IMR-90 (cell line): ENCODE measurements at regions not wholly inside any gene's neighbourhood (a gene's known extent, or its start where the extent isn't known, plus 50 kb on each side); places are given as distances from the start of the nearest gene placed in this dataset.

Experiments used
- ATAC-seq: fragments of 200-7000 bp; cut with Tn5 transposase; 2 replicates; pipeline ENCODE4 v1.9.1; 2020; ENCODE audit warnings: low read depth, mild to moderate bottlenecking, moderate library complexity
- BruUV-seq: library from RNA; stranded (reverse); fragments of 400-500 nt; replicated peaks from 2 replicates; lab custom pipeline; 2021; lab: Mats Ljungman, UMichigan
- CTCF ChIA-PET: fragments of 300-600 bp; formaldehyde crosslinking; extraction: SDS; loops from one replicate; lab custom pipeline; 2021; ENCODE audit warnings: antibody characterized with exemption; lab: Yijun Ruan, JAX
- POLR2A ChIA-PET: fragments of 300-600 bp; sonication (Branson Sonifier 250); formaldehyde crosslinking; loops from one replicate; lab custom pipeline; 2022; ENCODE audit warnings: antibody characterized with exemption; ENCODE audit not compliant: unreplicated experiment; lab: Charles Lee
- DNase-seq: peaks from one replicate; pipeline ENCODE4 v3.0.0; 2013
- H2AFZ ChIP-seq: replicated peaks from 2 replicates; pipeline ENCODE3; 2013; ENCODE audit warnings: low read length, mild to moderate bottlenecking; ENCODE audit not compliant: poor library complexity
- H2AK5ac ChIP-seq: 2 replicates; pipeline ENCODE4 v1.6.1; 2013; ENCODE audit warnings: low read depth, low read length, inconsistent platforms
- H2AK9ac ChIP-seq: replicated peaks from 2 replicates; pipeline ENCODE3; 2013; ENCODE audit warnings: mild to moderate bottlenecking, low read depth, low read length, moderate library complexity; ENCODE audit not compliant: poor library complexity
- H2BK120ac ChIP-seq: 2 replicates; pipeline ENCODE4 v1.6.1; 2013; ENCODE audit warnings: low read depth, low read length, inconsistent platforms
- H2BK15ac ChIP-seq: 3 replicates; pipeline ENCODE4 v1.6.1; 2013; ENCODE audit warnings: low read depth, low read length, inconsistent platforms
- H2BK20ac ChIP-seq: 2 replicates; pipeline ENCODE4 v1.6.1; 2013; ENCODE audit warnings: low read depth, mild to moderate bottlenecking, inconsistent platforms, low read length, moderate library complexity
- H2BK5ac ChIP-seq: 2 replicates; pipeline ENCODE4 v1.6.1; 2013; ENCODE audit warnings: mild to moderate bottlenecking, low read depth, low read length, inconsistent platforms; ENCODE audit not compliant: poor library complexity, severe bottlenecking
- H3K14ac ChIP-seq: replicated peaks from 2 replicates; pipeline ENCODE4 v1.6.1; 2013; ENCODE audit warnings: low read depth, low read length, inconsistent platforms
- H3K18ac ChIP-seq: 2 replicates; pipeline ENCODE4 v1.6.1; 2013; ENCODE audit warnings: low read depth, low read length, control low read depth
- H3K23ac ChIP-seq: 2 replicates; pipeline ENCODE4 v1.6.1; 2013; ENCODE audit warnings: low read depth, low read length, inconsistent platforms
- H3K27ac ChIP-seq: 2 replicates; pipeline ENCODE4 v1.5.1; 2013; ENCODE audit warnings: mild to moderate bottlenecking, control low read depth, low read length; ENCODE audit not compliant: insufficient read depth
- H3K27me3 ChIP-seq: 2 replicates; pipeline ENCODE4 v1.6.1; 2013; ENCODE audit warnings: low read length; ENCODE audit not compliant: control insufficient read depth, insufficient read depth
- H3K36me3 ChIP-seq: 2 replicates; pipeline ENCODE4 v1.6.1; 2013; ENCODE audit warnings: low read length, mixed read lengths; ENCODE audit not compliant: control insufficient read depth, insufficient read depth
- H3K4ac ChIP-seq: 2 replicates; pipeline ENCODE4 v1.6.1; 2013; ENCODE audit warnings: low read depth, low read length, inconsistent platforms
- H3K4me1 ChIP-seq: 2 replicates; pipeline ENCODE4 v1.6.1; 2013; ENCODE audit warnings: low read length, mixed read lengths; ENCODE audit not compliant: control insufficient read depth, insufficient read depth
- H3K4me2 ChIP-seq: 2 replicates; pipeline ENCODE4 v1.6.1; 2013; ENCODE audit warnings: low read depth, mild to moderate bottlenecking, control low read depth, low read length, moderate library complexity
- H3K4me3 ChIP-seq: 2 replicates; pipeline ENCODE4 v1.5.1; 2013; ENCODE audit warnings: low read depth, mild to moderate bottlenecking, control low read depth, low read length, moderate library complexity; ENCODE audit not compliant: insufficient read depth
- H3K56ac ChIP-seq: 2 replicates; pipeline ENCODE4 v1.6.1; 2013; ENCODE audit warnings: low read length, inconsistent platforms; ENCODE audit not compliant: insufficient read depth; ENCODE audit errors: extremely low read depth
- H3K79me1 ChIP-seq, 2 experiments: 2 replicates each; pipeline ENCODE4 v1.6.1; 2013; ENCODE audit warnings: low read length in 2 of 2, inconsistent platforms in 1 of 2, low read depth in 1 of 2
- H3K9ac ChIP-seq: 2 replicates; pipeline ENCODE4 v1.6.1; 2013; ENCODE audit warnings: low read depth, low read length, control low read depth
- H3K9me1 ChIP-seq: 2 replicates; pipeline ENCODE4 v1.6.1; 2013; ENCODE audit warnings: low read length, inconsistent platforms; ENCODE audit not compliant: insufficient read depth
- H3K9me3 ChIP-seq: 2 replicates; pipeline ENCODE4 v1.6.1; 2013; ENCODE audit warnings: low read length; ENCODE audit not compliant: control insufficient read depth, insufficient read depth
- H4K20me1 ChIP-seq: 2 replicates; pipeline ENCODE4 v1.6.1; 2013; ENCODE audit warnings: low read length, inconsistent platforms; ENCODE audit not compliant: insufficient read depth
- H4K5ac ChIP-seq: 2 replicates; pipeline ENCODE4 v1.6.1; 2013; ENCODE audit warnings: mild to moderate bottlenecking, low read depth, low read length, control low read depth
- H4K8ac ChIP-seq, 2 experiments: 2 replicates each; pipeline ENCODE4 v1.6.1; 2013; ENCODE audit warnings: low read depth in 2 of 2, low read length in 2 of 2, control low read depth in 1 of 2, inconsistent platforms in 1 of 2
- H4K91ac ChIP-seq: 2 replicates; pipeline ENCODE4 v1.6.1; 2013; ENCODE audit warnings: low read depth, low read length, inconsistent platforms; ENCODE audit not compliant: insufficient read depth
- BHLHE40 ChIP-seq: fragments of 150-350 bp; IDR thresholded peaks from 2 replicates; pipeline ENCODE4 v1.6.1; 2016; ENCODE audit warnings: mild to moderate bottlenecking, low read depth, low read length
- CEBPB ChIP-seq: IDR thresholded peaks from 2 replicates; pipeline ENCODE4 v1.6.1; 2012; ENCODE audit warnings: low read depth, low read length, improper control_type of control experiment
- CHD1 ChIP-seq: IDR thresholded peaks from 2 replicates; pipeline ENCODE4 v1.6.1; 2012; ENCODE audit warnings: low read depth, low read length, improper control_type of control experiment
- ELK1 ChIP-seq: fragments of 150-350 bp; IDR thresholded peaks from 2 replicates; pipeline ENCODE4 v1.6.1; 2016; ENCODE audit warnings: low read depth, mild to moderate bottlenecking, low read length, moderate library complexity, borderline replicate concordance
- FOS ChIP-seq: fragments of 150-350 bp; IDR thresholded peaks from 2 replicates; pipeline ENCODE4 v1.6.1; 2016; ENCODE audit warnings: low read depth, low read length
- MAFK ChIP-seq: IDR thresholded peaks from 2 replicates; pipeline ENCODE4 v1.6.1; 2012; ENCODE audit warnings: low read depth, low read length, improper control_type of control experiment
- MAZ ChIP-seq: IDR thresholded peaks from 2 replicates; pipeline ENCODE4 v1.6.1; 2012; ENCODE audit warnings: low read depth, mild to moderate bottlenecking, low read length, improper control_type of control experiment, moderate library complexity, borderline replicate concordance
- MXI1 ChIP-seq: IDR thresholded peaks from 2 replicates; pipeline ENCODE4 v1.6.1; 2012; ENCODE audit warnings: low read depth, mild to moderate bottlenecking, low read length, moderate library complexity, borderline replicate concordance
- NFE2L2 ChIP-seq: fragments of 150-350 bp; IDR thresholded peaks from 2 replicates; pipeline ENCODE4 v1.6.1; 2016; ENCODE audit warnings: low read depth, mild to moderate bottlenecking, low read length
- RAD21 ChIP-seq: IDR thresholded peaks from 2 replicates; pipeline ENCODE4 v1.6.1; 2012; ENCODE audit warnings: low read length, improper control_type of control experiment
- RCOR1 ChIP-seq: IDR thresholded peaks from 2 replicates; pipeline ENCODE4 v1.6.1; 2012; ENCODE audit warnings: mild to moderate bottlenecking, low read length, improper control_type of control experiment; ENCODE audit not compliant: insufficient replicate concordance
- RFX5 ChIP-seq: IDR thresholded peaks from 2 replicates; pipeline ENCODE4 v1.8.0; 2012; ENCODE audit warnings: low read depth, mild to moderate bottlenecking, low read length, moderate library complexity
- SMC3 ChIP-seq: fragments of 150-350 bp; IDR thresholded peaks from 2 replicates; pipeline ENCODE4 v1.6.1; 2016; ENCODE audit warnings: low read depth, mild to moderate bottlenecking, antibody characterized with exemption, low read length, moderate library complexity
- WGBS, 2 experiments: methylation state at CpG; one replicate each; pipeline versions ENCODE4 v1.1.5 to v1.1.7; 2013; ENCODE audit warnings: missing lambda C conversion rate in 2 of 2; ENCODE audit not compliant: insufficient read length in 1 of 2; ENCODE audit errors: extremely low coverage in 2 of 2; 5-methylcytosine and 5-hydroxymethylcytosine counted together
- dilution Hi-C: fragments of 300-500 bp; cut with HindIII; formaldehyde crosslinking; loops from one replicate; pipeline ENCODE4 v1.14.3; 2018; ENCODE audit warnings: low sequenced_read_pairs; ENCODE audit not compliant: unreplicated experiment
- in situ Hi-C: fragments of 300-500 bp; cut with MboI; formaldehyde crosslinking; loops from 3 replicates; pipeline ENCODE4 v1.14.3; 2019; ENCODE audit warnings: low sequenced_read_pairs, inconsistent platforms, mixed read lengths
- intact Hi-C: fragments of 100-400 bp; cut with micrococcal nuclease; formaldehyde crosslinking; loops from 2 replicates; pipeline ENCODE4 v1.10.0; 2022
- TF ChIP-seq, protein P1 (sequence below): fragments of 150-350 bp; IDR thresholded peaks from 2 replicates; pipeline ENCODE4 v1.6.1; 2017; ENCODE audit warnings: mild to moderate bottlenecking, antibody characterized with exemption, low read length, low read depth
- TF ChIP-seq, protein P2 (sequence below): conservative IDR thresholded peaks from 2 replicates; pipeline ENCODE4 v1.5.1; 2012; ENCODE audit warnings: mild to moderate bottlenecking, low read depth, low read length, improper control_type of control experiment

DNA sequence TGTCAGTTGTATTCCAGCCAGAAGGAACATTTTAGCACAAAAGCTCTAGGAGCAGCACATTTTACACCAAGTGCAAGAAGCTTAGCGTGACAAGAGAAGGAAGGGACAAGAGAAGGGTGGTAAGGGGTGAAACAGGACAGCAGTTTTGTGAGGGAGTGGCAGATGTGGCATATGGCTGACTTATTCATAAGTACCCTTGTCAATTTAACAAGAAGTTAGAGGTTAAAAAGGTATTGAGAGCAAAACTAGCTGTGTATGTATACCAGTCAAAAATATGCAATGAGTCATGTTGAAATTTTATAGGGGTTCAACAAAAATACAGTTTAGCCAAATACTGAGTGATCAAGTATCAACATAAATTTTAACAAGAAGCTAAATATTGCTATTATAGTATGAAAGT lies 561.5 kb upstream of the POT1 start:
- no peak overlapping the region for H2AK9ac ChIP-seq
- no peak overlapping the region for H4K8ac ChIP-seq
- no peak overlapping the region for H3K4me2 ChIP-seq
- dilution Hi-C loops (no loop called here), in situ Hi-C loops (no loop called here), intact Hi-C loops (no loop called here)
- H2BK5ac ChIP-seq = no peak overlapping the region
- H3K9me1 ChIP-seq = no peaks in the 10 kb centered on the region
- no peak overlapping the region for H2BK120ac ChIP-seq
- ChIA-PET POLR2A (no interaction called here), CTCF (no interaction called here)
- H3K56ac ChIP-seq = no peak overlapping the region
- H3K27me3 ChIP-seq = no peaks in the 10 kb centered on the region
- no peak for TF ChIP-seq FOS
- TF ChIP-seq BHLHE40 = no peak
- no peak for TF ChIP-seq CEBPB
- TF ChIP-seq MAFK = no peak
- TF ChIP-seq NFE2L2 = no peak
- TF ChIP-seq, protein P1, sequence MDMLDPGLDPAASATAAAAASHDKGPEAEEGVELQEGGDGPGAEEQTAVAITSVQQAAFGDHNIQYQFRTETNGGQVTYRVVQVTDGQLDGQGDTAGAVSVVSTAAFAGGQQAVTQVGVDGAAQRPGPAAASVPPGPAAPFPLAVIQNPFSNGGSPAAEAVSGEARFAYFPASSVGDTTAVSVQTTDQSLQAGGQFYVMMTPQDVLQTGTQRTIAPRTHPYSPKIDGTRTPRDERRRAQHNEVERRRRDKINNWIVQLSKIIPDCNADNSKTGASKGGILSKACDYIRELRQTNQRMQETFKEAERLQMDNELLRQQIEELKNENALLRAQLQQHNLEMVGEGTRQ = no peak
- TF ChIP-seq RAD21 = no peak
- TF ChIP-seq CHD1 = no peak
- no peak for TF ChIP-seq SMC3
- TF ChIP-seq ELK1 = no peak
- TF ChIP-seq MAZ = no peak
- TF ChIP-seq RFX5 = no peak
- no peak for TF ChIP-seq RCOR1
- TF ChIP-seq, protein P2, sequence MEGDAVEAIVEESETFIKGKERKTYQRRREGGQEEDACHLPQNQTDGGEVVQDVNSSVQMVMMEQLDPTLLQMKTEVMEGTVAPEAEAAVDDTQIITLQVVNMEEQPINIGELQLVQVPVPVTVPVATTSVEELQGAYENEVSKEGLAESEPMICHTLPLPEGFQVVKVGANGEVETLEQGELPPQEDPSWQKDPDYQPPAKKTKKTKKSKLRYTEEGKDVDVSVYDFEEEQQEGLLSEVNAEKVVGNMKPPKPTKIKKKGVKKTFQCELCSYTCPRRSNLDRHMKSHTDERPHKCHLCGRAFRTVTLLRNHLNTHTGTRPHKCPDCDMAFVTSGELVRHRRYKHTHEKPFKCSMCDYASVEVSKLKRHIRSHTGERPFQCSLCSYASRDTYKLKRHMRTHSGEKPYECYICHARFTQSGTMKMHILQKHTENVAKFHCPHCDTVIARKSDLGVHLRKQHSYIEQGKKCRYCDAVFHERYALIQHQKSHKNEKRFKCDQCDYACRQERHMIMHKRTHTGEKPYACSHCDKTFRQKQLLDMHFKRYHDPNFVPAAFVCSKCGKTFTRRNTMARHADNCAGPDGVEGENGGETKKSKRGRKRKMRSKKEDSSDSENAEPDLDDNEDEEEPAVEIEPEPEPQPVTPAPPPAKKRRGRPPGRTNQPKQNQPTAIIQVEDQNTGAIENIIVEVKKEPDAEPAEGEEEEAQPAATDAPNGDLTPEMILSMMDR = no peak
- TF ChIP-seq MXI1 = no peak
- no peaks in the 10 kb centered on the region for H3K36me3 ChIP-seq
- no peaks in the 10 kb centered on the region for H4K20me1 ChIP-seq
- no peak overlapping the region for H3K23ac ChIP-seq
- no peak overlapping the region for H3K4ac ChIP-seq
- DNase-seq = no peak
- no TSS peak for BruUV-seq
- no peak overlapping the region for H2BK15ac ChIP-seq
- ATAC-seq = no peak
- peaks cover 7% of the 10 kb centered on the region for H3K9me3 ChIP-seq
- H4K91ac ChIP-seq = no peak overlapping the region
- H3K9ac ChIP-seq = no peak overlapping the region
- H3K18ac ChIP-seq = no peak overlapping the region
- H2AK5ac ChIP-seq = no peak overlapping the region
- H2BK20ac ChIP-seq = no peak overlapping the region
- no peak overlapping the region for H2AFZ ChIP-seq
- no peaks in the 10 kb centered on the region for H3K79me1 ChIP-seq
- no peak overlapping the region for H4K5ac ChIP-seq
- no peaks in the 10 kb centered on the region for H3K4me1 ChIP-seq
- no peak overlapping the region for H3K4me3 ChIP-seq
- H3K27ac ChIP-seq = no peak overlapping the region
- no CpG with 5 or more reads among the region's 1 CpG for WGBS, 2 experiments
- no peak overlapping the region for H3K14ac ChIP-seq
